Activated T-helper 2 cell treated with anti-CD3 and anti-CD28 coated beads, Interferon-gamma antibody, Interleukin-2, Interleukin-4, amounts not matched to agents 10 μg/mL and 5 μg/mL and 100 μg/mL, durations not matched to agents 14 hours and 24 hours and 36 hours (primary cell): ENCODE measurements at regions not wholly inside any gene's neighbourhood (a gene's known extent, or its start where the extent isn't known, plus 50 kb on each side); places are given as distances from the start of the nearest gene placed in this dataset.

ENCODE experiments used
- DNase-seq: peaks from one replicate; pipeline ENCODE4 v3.0.0; 2021; ENCODE audit warnings: low spot score
- H3K27ac Mint-ChIP-seq: one replicate; pipeline ENCODE4 v1.8.0; 2021; ENCODE audit warnings: mixed read lengths
- H3K27me3 Mint-ChIP-seq: one replicate; pipeline ENCODE4 v1.8.0; 2021; ENCODE audit warnings: low read depth, mixed read lengths
- H3K36me3 Mint-ChIP-seq: one replicate; pipeline ENCODE4 v1.8.0; 2021; ENCODE audit warnings: low read depth, mixed read lengths
- H3K4me1 Mint-ChIP-seq: one replicate; pipeline ENCODE4 v1.8.0; 2021; ENCODE audit warnings: low read depth, mixed read lengths
- H3K4me3 Mint-ChIP-seq: one replicate; pipeline ENCODE4 v1.8.0; 2021; ENCODE audit warnings: low read depth, mild to moderate bottlenecking, moderate library complexity, mixed read lengths
- H3K9me3 Mint-ChIP-seq: one replicate; pipeline ENCODE4 v1.8.0; 2021; ENCODE audit warnings: mixed read lengths
- intact Hi-C: fragments of 100-400 bp; cut with micrococcal nuclease; formaldehyde crosslinking; loops from one replicate; pipeline ENCODE4 v1.15.1; 2023

DNA sequence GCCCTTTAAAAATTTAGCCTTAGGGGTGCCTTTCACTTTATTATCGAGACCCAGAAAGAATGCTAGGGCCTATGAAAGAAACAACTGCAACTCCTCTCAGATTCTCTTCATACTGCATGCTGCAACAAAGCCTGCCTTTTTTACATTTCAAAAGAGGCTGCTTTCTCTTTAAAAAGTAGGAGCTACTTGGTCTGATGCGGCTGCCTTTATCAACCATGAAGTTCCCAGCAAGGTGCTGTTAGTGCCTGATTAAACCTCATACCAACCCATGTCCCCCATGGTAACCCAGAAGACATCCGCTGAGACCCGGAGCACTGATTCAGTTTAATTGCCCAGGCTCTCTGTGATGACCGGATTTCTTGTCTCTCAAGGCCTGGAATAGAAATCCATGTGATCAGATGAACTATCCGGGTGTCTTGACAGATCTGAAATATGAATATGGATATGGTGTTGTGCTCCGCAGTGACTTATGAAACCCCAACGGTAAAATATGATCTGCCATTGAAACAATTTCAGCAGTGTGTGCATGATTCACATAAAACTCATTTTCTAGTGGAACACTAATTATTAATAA lies 368.3 kb downstream of the ZNF521 start:
- H3K36me3 Mint-ChIP-seq, result no peaks in the 10 kb centered on the region
- no peaks in the 10 kb centered on the region for H3K9me3 Mint-ChIP-seq
- DNase-seq, result no peak
- no peaks in the 10 kb centered on the region for H3K4me1 Mint-ChIP-seq
- H3K27me3 Mint-ChIP-seq, result no peaks in the 10 kb centered on the region
- H3K4me3 Mint-ChIP-seq, result no peak overlapping the region
- intact Hi-C loops, result no loop called here
- no peak overlapping the region for H3K27ac Mint-ChIP-seq

DNA sequence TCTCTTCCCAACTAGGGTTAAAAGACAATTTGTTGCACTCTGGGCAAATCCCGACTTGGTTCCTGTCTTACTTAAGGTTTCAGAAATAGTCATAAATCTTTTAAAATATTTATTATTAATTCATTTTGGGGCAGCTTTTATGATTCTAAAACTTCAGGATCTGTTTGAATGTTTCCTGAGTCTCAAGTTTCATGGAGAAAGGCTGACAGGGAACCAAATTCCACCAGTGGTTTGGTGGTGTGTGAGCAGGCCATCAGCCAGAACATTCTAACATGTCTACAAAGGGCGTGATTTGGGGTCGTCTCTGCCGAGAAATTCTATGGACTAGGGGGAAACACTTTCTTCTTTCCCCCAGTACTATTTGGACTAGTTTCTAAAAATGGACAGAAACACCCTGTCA lies 366.4 kb downstream of the ZNF521 start:
- Mint-ChIP-seq H3K4me1 (no peaks in the 10 kb centered on the region), H3K36me3 (no peaks in the 10 kb centered on the region), H3K4me3 (no peak overlapping the region), H3K27me3 (no peaks in the 10 kb centered on the region), H3K27ac (no peak overlapping the region), H3K9me3 (no peaks in the 10 kb centered on the region)
- intact Hi-C loops, result no loop called here
- no peak for DNase-seq

DNA sequence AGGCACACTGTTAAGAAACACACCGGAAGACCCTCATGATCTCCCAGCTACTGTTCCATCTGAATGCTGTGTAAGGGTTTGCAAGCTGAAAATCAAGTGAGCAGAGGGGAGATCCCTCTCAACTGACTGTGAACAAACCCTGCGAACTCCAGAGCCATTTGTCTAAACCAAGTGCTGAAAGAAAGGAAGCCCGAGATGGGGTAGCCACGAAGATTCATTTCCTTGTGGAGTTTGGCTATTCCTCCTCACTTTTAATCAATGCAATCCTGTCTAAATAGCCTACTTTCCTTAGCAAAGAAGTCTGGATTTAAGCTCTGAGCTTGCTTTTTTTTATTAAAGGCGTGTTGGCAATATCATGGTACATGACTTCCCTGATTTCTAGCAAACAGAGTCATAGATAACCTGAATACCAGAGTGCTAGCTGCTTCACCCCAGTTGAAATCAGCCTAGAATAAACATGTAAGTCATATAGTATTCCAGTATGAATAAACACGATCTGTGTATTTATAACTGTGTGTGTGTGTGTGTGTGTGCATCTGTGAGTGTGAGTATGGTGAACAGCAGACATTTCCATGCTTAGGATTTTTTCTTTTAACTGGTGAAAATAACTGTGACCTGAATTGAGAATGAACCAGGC lies 365.2 kb downstream of the ZNF521 start:
- no peaks in the 10 kb centered on the region for H3K9me3 Mint-ChIP-seq
- H3K4me1 Mint-ChIP-seq, result no peaks in the 10 kb centered on the region
- no peak overlapping the region for H3K27ac Mint-ChIP-seq
- H3K27me3 Mint-ChIP-seq, result no peaks in the 10 kb centered on the region
- H3K4me3 Mint-ChIP-seq, result no peak overlapping the region
- intact Hi-C loops, result no loop called here
- no peak for DNase-seq
- no peaks in the 10 kb centered on the region for H3K36me3 Mint-ChIP-seq

DNA sequence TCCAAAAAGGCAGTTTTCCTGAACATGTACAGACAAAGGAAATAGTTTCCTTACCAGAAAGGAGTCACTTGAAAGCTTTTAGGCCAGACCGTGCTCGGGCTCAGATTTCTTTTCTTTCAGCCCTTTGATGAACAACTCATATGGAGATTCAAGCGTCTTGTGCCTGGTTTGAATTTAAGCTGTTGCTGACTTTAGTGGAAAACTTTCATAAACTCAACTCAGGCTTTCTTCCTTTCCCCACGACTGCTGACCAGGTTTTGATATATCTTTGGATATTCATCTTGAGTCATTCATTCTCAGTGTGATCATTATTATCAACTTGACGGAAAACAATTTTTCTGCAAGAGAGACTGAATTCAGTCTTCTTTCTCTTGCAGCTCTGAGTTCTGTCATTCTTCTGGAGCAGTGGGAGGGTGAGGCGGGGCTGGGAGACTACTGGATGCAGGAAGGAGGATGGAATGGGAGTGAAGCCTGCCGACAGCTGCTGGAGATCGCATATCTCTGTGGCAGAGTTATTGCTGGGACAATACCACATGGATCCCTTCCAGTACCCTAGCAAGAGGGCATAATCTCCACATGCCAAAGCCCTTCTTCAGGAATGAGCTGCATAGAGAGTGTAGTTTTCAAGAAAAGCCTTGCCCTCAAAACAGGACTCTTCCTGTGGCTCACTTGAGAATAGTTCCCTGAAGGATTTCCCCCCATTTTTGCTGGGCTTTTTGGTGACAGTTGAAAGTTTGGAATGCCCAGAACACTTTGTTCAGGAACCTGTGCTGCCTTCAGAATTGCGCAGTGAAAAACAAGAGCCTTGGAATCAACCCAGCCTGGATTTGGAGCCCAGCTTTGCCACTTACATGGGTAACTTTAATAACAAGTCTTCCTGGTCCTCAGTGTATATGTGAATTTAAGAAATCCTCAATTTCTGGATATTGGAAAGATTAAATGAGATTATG lies 364.4 kb downstream of the ZNF521 start:
- Mint-ChIP-seq H3K36me3 (no peaks in the 10 kb centered on the region), H3K4me3 (no peak overlapping the region), H3K27ac (no peak overlapping the region), H3K27me3 (no peaks in the 10 kb centered on the region), H3K4me1 (no peaks in the 10 kb centered on the region), H3K9me3 (no peaks in the 10 kb centered on the region)
- intact Hi-C loops, result no loop called here
- no peak for DNase-seq

DNA sequence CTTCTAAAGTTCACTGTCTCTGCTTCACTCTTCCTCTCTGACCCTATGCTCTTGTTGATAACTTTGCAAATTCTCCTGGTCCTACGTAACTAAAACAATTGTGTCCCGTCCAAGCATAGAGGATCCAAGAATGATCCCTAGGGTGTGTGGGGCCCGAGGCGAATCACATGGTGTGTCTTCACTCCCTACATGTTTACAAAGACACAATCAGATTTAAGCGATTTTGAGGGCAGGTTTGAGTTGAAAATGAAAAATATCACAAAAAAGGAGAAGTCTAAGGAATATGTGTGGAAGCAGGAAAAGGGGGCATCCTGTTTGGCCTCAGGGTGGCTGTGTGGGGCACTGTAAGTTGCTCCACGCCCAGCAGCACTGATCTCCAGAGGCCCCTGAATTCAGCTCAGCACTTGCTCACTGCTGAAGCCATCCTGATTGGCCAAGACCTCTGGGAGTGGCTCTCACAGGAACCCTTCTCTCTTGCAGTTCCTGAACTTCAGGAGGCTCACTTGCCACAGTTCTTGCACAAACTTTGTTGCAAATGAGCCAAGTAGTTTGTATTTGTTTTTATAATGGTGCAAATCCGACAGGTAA lies 363.6 kb downstream of the ZNF521 start:
- Mint-ChIP-seq H3K4me1 (no peaks in the 10 kb centered on the region), H3K27me3 (no peaks in the 10 kb centered on the region), H3K4me3 (no peak overlapping the region), H3K9me3 (no peaks in the 10 kb centered on the region), H3K36me3 (no peaks in the 10 kb centered on the region), H3K27ac (no peak overlapping the region)
- no peak for DNase-seq
- intact Hi-C loops, result no loop called here

DNA sequence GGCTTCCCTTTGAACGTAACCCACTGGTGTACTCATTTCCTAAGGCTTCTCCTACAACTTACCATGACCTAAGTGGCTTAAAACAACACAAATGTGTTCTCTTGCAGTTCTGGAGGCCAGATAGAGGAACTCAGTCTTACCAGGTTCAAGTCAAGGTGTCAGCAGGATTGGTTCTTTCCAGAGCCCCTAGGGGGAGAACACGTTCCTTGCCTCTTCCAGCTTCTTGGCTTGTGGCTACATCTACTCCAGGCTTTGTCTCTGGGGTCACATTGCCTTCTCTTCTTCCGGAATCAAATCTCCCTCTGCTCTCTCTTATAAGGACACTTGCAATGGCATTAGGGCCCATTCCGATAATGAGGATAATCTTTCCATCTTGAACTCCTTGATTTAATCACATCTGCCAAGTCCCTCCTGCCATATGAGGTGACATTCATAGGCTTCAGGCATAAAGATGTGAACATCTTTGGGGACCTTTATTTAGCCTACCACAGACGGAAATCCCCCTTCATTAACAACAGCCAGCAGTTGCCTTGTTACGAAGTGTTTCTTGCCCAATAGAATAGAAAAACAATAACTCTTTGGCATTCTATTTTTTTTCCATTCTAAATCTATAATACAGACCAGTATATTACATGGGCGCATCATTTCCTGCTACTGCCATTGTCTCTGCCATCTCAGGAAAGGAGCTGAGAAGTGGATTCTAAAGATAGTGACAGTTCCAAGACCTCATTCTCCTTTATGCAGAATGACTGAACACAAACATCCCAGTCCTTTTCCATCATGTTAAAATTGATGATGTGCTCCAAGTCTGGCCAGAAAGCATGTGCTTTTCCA lies 362.0 kb downstream of the ZNF521 start:
- Mint-ChIP-seq H3K27ac (no peak overlapping the region), H3K4me1 (no peaks in the 10 kb centered on the region), H3K27me3 (no peaks in the 10 kb centered on the region), H3K9me3 (no peaks in the 10 kb centered on the region), H3K4me3 (no peak overlapping the region), H3K36me3 (no peaks in the 10 kb centered on the region)
- intact Hi-C loops, result no loop called here
- no peak for DNase-seq

DNA sequence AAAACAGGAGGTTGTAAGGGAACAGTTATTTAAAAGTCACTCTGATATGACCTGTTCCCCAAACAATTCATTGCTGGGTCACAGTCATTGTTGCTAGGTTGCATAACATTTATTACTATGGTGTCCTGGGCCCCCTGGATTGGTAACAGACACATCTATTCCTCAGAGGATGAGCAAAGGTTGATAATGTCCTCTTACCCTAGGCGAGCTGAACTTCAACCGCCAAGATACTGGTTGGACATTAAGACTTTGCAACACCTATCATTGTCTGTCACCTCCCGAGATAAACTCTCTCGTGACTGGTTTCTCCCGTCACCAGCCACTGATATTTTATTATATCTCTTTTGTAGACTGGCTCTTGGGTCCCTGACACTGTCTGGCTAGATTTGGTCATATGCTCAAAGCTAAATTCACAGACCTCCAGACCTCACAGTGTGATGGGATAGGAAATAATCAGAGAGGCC lies 361.3 kb downstream of the ZNF521 start:
- Mint-ChIP-seq H3K4me1 (no peaks in the 10 kb centered on the region), H3K27ac (no peak overlapping the region), H3K36me3 (no peaks in the 10 kb centered on the region), H3K4me3 (no peak overlapping the region), H3K27me3 (no peaks in the 10 kb centered on the region), H3K9me3 (no peaks in the 10 kb centered on the region)
- DNase-seq, result no peak
- intact Hi-C loops, result no loop called here

DNA sequence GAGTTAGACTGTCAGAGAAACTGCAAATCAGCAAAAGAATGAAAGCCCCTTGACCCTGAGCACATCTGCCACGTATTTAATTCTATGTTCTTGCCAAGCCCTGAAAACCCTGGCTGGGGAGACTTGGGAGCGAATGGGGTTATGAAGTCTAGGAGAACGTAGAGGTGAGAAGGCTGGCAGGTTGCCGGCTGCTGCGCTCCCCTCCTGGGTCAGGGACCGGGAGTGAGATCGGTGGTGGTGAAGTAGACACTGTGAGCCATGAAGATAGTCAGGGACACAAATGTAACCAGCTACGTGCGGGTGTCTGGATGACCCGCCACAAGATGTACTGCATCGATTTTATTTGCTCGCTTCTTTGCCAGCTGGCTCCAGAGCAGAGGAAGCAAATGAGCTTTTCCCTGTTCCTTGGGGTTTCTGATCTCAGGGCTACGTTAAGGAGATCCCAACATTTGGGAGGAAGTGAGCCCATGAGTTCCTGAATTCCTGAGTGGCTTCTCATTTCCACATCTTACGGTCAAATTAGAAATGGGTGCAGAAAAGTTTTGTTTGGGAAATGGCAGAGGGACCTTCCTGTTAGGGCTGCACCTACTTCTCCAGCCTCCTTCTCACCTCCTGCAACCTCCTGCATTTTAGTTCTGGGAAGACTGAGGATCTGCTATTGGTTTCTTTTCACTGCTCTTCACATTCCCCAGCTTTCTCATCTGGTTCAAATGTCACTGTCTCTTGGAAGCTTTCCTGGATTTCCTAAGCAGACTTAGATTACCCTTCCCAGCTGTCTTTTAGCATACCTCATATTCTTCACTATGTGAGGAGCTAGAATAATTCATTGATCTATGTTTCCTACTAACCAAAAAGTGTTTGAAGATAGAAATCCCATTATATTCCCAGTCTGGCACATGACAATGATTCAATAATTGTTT lies 360.6 kb downstream of the ZNF521 start:
- intact Hi-C loops, result no loop called here
- Mint-ChIP-seq H3K4me3 (no peak overlapping the region), H3K27ac (no peak overlapping the region), H3K9me3 (no peaks in the 10 kb centered on the region), H3K4me1 (no peaks in the 10 kb centered on the region), H3K27me3 (no peaks in the 10 kb centered on the region), H3K36me3 (no peaks in the 10 kb centered on the region)
- DNase-seq, result no peak

DNA sequence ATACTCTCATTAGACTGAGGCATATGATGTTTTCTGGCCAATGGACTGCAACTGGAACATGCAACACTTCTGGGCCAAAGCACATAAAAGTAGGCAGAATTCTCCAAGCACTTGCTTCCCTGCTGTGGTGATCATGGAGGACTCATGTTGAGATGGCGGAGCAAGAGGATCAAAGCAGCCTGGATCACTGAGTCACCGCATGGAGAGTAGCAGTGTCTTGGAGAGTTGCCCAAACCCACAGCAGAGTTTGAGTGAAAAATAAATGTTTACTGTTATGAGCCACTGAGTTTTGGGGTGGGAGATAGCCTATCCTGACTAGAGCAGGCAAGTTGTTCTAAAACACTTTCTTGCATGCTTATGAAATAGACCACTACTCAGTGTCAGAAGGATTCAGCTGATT lies 359.5 kb downstream of the ZNF521 start:
- no peaks in the 10 kb centered on the region for H3K36me3 Mint-ChIP-seq
- intact Hi-C loops, result no loop called here
- H3K4me3 Mint-ChIP-seq, result no peak overlapping the region
- no peaks in the 10 kb centered on the region for H3K4me1 Mint-ChIP-seq
- no peaks in the 10 kb centered on the region for H3K27me3 Mint-ChIP-seq
- DNase-seq, result no peak
- no peaks in the 10 kb centered on the region for H3K9me3 Mint-ChIP-seq
- no peak overlapping the region for H3K27ac Mint-ChIP-seq

DNA sequence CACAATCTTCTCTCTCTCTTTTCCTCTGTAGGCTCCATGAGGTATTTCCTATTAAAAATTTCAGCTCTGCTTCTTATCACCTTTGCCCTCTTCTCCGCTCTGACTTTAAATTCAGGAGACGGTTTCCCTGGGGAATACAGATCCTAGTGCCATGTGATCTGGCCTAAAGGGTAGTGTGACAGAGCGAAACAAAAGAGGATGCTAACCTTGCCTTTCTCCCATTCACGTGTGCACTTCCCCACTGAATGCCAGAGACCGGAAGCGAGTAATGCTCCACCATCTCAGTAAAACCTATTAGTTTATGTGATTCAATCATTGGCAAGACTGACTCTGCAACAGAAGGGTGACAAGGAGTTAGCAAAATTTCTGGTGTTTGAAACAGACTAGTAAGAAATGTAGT lies 358.3 kb downstream of the ZNF521 start:
- intact Hi-C loops, result no loop called here
- Mint-ChIP-seq H3K4me3 (no peak overlapping the region), H3K9me3 (peaks cover under 1% of the 10 kb centered on the region), H3K27me3 (no peaks in the 10 kb centered on the region), H3K36me3 (no peaks in the 10 kb centered on the region), H3K27ac (no peak overlapping the region), H3K4me1 (no peaks in the 10 kb centered on the region)
- no peak for DNase-seq

DNA sequence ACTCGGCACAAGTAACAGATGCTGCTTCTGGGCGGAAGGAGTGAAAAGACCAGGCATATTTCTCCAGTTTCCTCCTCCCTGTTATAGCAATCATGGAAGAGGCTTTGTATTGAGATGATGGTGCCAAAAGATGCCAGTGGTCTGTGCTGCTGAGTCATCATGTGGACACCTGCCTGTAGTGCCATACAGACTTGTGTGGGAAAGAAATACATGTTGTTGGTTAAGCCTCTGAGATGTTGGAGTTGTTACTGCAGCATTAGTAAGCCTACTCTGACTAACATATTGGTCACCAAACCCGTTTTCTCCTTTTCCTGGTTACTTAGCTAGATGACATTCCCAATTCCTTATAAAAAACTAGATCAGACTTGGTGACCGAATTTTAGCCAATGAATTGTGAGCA lies 356.9 kb downstream of the ZNF521 start:
- H3K4me3 Mint-ChIP-seq, result no peak overlapping the region
- H3K9me3 Mint-ChIP-seq, result peaks cover 14% of the 10 kb centered on the region
- DNase-seq, result no peak
- H3K27me3 Mint-ChIP-seq, result no peaks in the 10 kb centered on the region
- intact Hi-C loops, result no loop called here
- no peak overlapping the region for H3K27ac Mint-ChIP-seq
- H3K4me1 Mint-ChIP-seq, result no peaks in the 10 kb centered on the region
- H3K36me3 Mint-ChIP-seq, result no peaks in the 10 kb centered on the region
